CD14-positive monocyte (primary cell): ENCODE measurements at regions not wholly inside any gene's neighbourhood (a gene's known extent, or its start where the extent isn't known, plus 50 kb on each side); places are given as distances from the start of the nearest gene placed in this dataset.

Experiments used
- DNase-seq, 3 donors: peaks; one replicate each; pipeline ENCODE4 v3.0.0-alpha.2; 2011 to 2022
- H2AFZ ChIP-seq: 2 replicates; pipeline ENCODE4 v1.6.0; 2012; ENCODE audit warnings: mild to moderate bottlenecking, low read depth, low read length, inconsistent platforms; ENCODE audit not compliant: insufficient read depth, poor library complexity, severe bottlenecking
- H3K27ac ChIP-seq, 2 donors: 1 replicate in 1 of 2; 2 replicates in 1 of 2; pipeline ENCODE4 v1.5.1; 2012 to 2013; ENCODE audit warnings: low read length in 2 of 2, control low read depth in 1 of 2, inconsistent platforms in 1 of 2, low read depth in 1 of 2, mild to moderate bottlenecking in 1 of 2
- H3K27me3 ChIP-seq, 2 donors: one replicate each; pipeline versions ENCODE4 v1.6.0 to v1.6.1; 2011 to 2013; ENCODE audit warnings: low read length in 2 of 2; ENCODE audit not compliant: control insufficient read depth in 2 of 2, insufficient read depth in 2 of 2
- H3K36me3 ChIP-seq, 2 donors: replicated peaks in 1 of 2; 1 replicate in 1 of 2; 2 replicates in 1 of 2; pipeline versions ENCODE4 v1.5.1 to v1.6.1; 2012 to 2013; ENCODE audit warnings: low read length in 2 of 2, control low read depth in 1 of 2, inconsistent platforms in 1 of 2, mild to moderate bottlenecking in 1 of 2; ENCODE audit not compliant: insufficient read depth in 2 of 2, control insufficient read depth in 1 of 2
- H3K4me1 ChIP-seq, 2 donors: 1 replicate in 1 of 2; 2 replicates in 1 of 2; pipeline versions ENCODE4 v1.5.1 to v1.6.1; 2012 to 2013; ENCODE audit warnings: low read length in 2 of 2, control low read depth in 1 of 2, inconsistent platforms in 1 of 2, mild to moderate bottlenecking in 1 of 2, moderate library complexity in 1 of 2; ENCODE audit not compliant: insufficient read depth in 2 of 2, control insufficient read depth in 1 of 2
- H3K4me2 ChIP-seq: replicated peaks from 2 replicates; pipeline ENCODE3; 2012; ENCODE audit warnings: low read length, moderate library complexity, mild to moderate bottlenecking; ENCODE audit not compliant: poor library complexity, severe bottlenecking; ENCODE audit errors: extremely low read depth
- H3K4me3 ChIP-seq, 3 experiments: fragments of 200-600 bp in 1 of 3; sonication (generic) in 1 of 3; replicated peaks in 1 of 3; 1 replicate in 2 of 3; 2 replicates in 1 of 3; pipeline ENCODE4 v1.5.1; 2011 to 2013; ENCODE audit warnings: low read length in 3 of 3, mild to moderate bottlenecking in 3 of 3, control low read depth in 2 of 3, low read depth in 2 of 3, inconsistent platforms in 1 of 3, moderate library complexity in 1 of 3
- H3K79me2 ChIP-seq: 2 replicates; pipeline ENCODE4 v1.6.0; 2012; ENCODE audit warnings: mild to moderate bottlenecking, control low read depth, inconsistent platforms, low read length, moderate library complexity; ENCODE audit not compliant: insufficient read depth
- H3K9ac ChIP-seq: 2 replicates; pipeline ENCODE4 v1.6.0; 2017; ENCODE audit warnings: low read length, mild to moderate bottlenecking; ENCODE audit not compliant: insufficient read depth, poor library complexity, severe bottlenecking
- H3K9me3 ChIP-seq, 2 donors: replicated peaks in 1 of 2; 1 replicate in 1 of 2; 2 replicates in 1 of 2; pipeline versions ENCODE4 v1.5.1 to v1.6.1; 2012 to 2013; ENCODE audit warnings: low read length in 2 of 2, control low read depth in 1 of 2; ENCODE audit not compliant: control insufficient read depth in 1 of 2, insufficient read depth in 1 of 2
- H4K20me1 ChIP-seq: 2 replicates; pipeline ENCODE4 v1.6.0; 2012; ENCODE audit warnings: mild to moderate bottlenecking, low read length, control low read depth, moderate library complexity; ENCODE audit not compliant: insufficient read depth
- H3K27ac Mint-ChIP-seq, 7 donors: one replicate each; pipeline ENCODE4 v1.8.0; 2020; ENCODE audit warnings: mild to moderate bottlenecking in 7 of 7, mixed read lengths in 7 of 7, moderate library complexity in 6 of 7, inconsistent platforms in 2 of 7
- H3K27me3 Mint-ChIP-seq, 3 donors: one replicate each; pipeline ENCODE4 v1.8.0; 2021 to 2022; ENCODE audit warnings: low read depth in 3 of 3, mild to moderate bottlenecking in 3 of 3, mixed read lengths in 3 of 3, moderate library complexity in 3 of 3, inconsistent platforms in 1 of 3
- H3K36me3 Mint-ChIP-seq, 2 donors: one replicate each; pipeline ENCODE4 v1.8.0; 2020; ENCODE audit warnings: mixed read lengths in 2 of 2, inconsistent platforms in 1 of 2, mild to moderate bottlenecking in 1 of 2
- H3K4me1 Mint-ChIP-seq: one replicate; pipeline ENCODE4 v1.8.0; 2020; ENCODE audit warnings: mild to moderate bottlenecking, mixed read lengths
- H3K4me3 Mint-ChIP-seq, 2 donors: one replicate each; pipeline ENCODE4 v1.8.0; 2020; ENCODE audit warnings: mild to moderate bottlenecking in 2 of 2, mixed read lengths in 2 of 2, moderate library complexity in 1 of 2
- H3K9me3 Mint-ChIP-seq, 7 donors: one replicate each; pipeline ENCODE4 v1.8.0; 2020 to 2022; ENCODE audit warnings: mixed read lengths in 7 of 7, mild to moderate bottlenecking in 6 of 7, moderate library complexity in 6 of 7, inconsistent platforms in 2 of 7
- CTCF ChIP-seq: fragments of 200-600 bp; IDR thresholded peaks from one replicate; pipeline ENCODE4 v1.8.0; 2022; ENCODE audit warnings: antibody characterized with exemption, mild to moderate bottlenecking
- WGBS: methylation state at CpG from one replicate; pipeline ENCODE4 v1.1.5; 2013; ENCODE audit warnings: missing lambda C conversion rate; ENCODE audit not compliant: insufficient coverage; 5-methylcytosine and 5-hydroxymethylcytosine counted together
- intact Hi-C, 2 donors: fragments of 100-400 bp; cut with micrococcal nuclease; formaldehyde crosslinking; loops; one replicate each; pipeline versions ENCODE4 v1.15.0 to v1.15.1; 2023

GRCh38 chr17:65446043-65446442 is 115.4 kb downstream of the AXIN2 start:
- 97% methylated on average over 3 of the region's 3 CpGs for WGBS

GRCh38 chr17:65444049-65444448 is 117.4 kb downstream of the AXIN2 start:
- WGBS: 80% methylated on average over 1 of the region's 5 CpGs
- Histone ChIP-seq H3K4me1 (no peaks in the 10 kb centered on the region), H3K27ac (no peak overlapping the region), H3K36me3 (no peaks in the 10 kb centered on the region), H3K27me3 (peaks cover 2 to 3% of the 10 kb centered on the region in 2 donors), H3K4me3 (no peak overlapping the region), H3K79me2 (no peaks in the 10 kb centered on the region), H2AFZ (no peak overlapping the region), H4K20me1 (no peaks in the 10 kb centered on the region), H3K4me2 (no peak overlapping the region), H3K9me3 (no peaks in the 10 kb centered on the region), H3K9ac (no peak overlapping the region)
- H3K36me3 Mint-ChIP-seq: no peaks in the 10 kb centered on the region
- TF ChIP-seq CTCF: no peak
- H3K9me3 Mint-ChIP-seq: peaks cover 0 to 7% (median 0%) of the 10 kb centered on the region in 7 donors
- H3K27ac Mint-ChIP-seq: no peak overlapping the region
- DNase-seq: no peak
- peaks cover 0 to 8% (median 2%) of the 10 kb centered on the region in 3 donors for H3K27me3 Mint-ChIP-seq
- no peak overlapping the region for H3K4me3 Mint-ChIP-seq
- intact Hi-C loops: no loop called here
- no peaks in the 10 kb centered on the region for H3K4me1 Mint-ChIP-seq

More at GRCh38 chr17:65446043-65446442, 115.4 kb downstream of the AXIN2 start:
- Mint-ChIP-seq H3K27ac (no peak overlapping the region), H3K4me1 (no peaks in the 10 kb centered on the region), H3K27me3 (peaks cover 2 to 9% (median 2%) of the 10 kb centered on the region in 3 donors), H3K36me3 (no peaks in the 10 kb centered on the region), H3K9me3 (peaks cover 0 to 14% (median 2%) of the 10 kb centered on the region in 7 donors), H3K4me3 (no peak overlapping the region)
- H3K4me3 ChIP-seq: no peak overlapping the region
- no peak overlapping the region for H2AFZ ChIP-seq
- intact Hi-C loops: no loop called here
- H3K79me2 ChIP-seq: no peaks in the 10 kb centered on the region
- DNase-seq: no peak
- H3K36me3 ChIP-seq: no peaks in the 10 kb centered on the region
- no peaks in the 10 kb centered on the region for H3K4me1 ChIP-seq
- peaks cover 0 to 3% of the 10 kb centered on the region in 2 donors for H3K9me3 ChIP-seq
- H3K27ac ChIP-seq: no peak overlapping the region
- no peak overlapping the region for H3K4me2 ChIP-seq
- TF ChIP-seq CTCF: no peak
- no peak overlapping the region for H3K9ac ChIP-seq
- no peaks in the 10 kb centered on the region for H4K20me1 ChIP-seq
- no peaks in the 10 kb centered on the region for H3K27me3 ChIP-seq
